ENCODE measurements at regions not wholly inside any gene's neighbourhood (a gene's known extent, or its start where the extent isn't known, plus 50 kb on each side); places are given as distances from the start of the nearest gene placed in this dataset.
A peak's percentile ranks its signal among the peaks of the same experiment; 100 is the strongest.

DNA sequence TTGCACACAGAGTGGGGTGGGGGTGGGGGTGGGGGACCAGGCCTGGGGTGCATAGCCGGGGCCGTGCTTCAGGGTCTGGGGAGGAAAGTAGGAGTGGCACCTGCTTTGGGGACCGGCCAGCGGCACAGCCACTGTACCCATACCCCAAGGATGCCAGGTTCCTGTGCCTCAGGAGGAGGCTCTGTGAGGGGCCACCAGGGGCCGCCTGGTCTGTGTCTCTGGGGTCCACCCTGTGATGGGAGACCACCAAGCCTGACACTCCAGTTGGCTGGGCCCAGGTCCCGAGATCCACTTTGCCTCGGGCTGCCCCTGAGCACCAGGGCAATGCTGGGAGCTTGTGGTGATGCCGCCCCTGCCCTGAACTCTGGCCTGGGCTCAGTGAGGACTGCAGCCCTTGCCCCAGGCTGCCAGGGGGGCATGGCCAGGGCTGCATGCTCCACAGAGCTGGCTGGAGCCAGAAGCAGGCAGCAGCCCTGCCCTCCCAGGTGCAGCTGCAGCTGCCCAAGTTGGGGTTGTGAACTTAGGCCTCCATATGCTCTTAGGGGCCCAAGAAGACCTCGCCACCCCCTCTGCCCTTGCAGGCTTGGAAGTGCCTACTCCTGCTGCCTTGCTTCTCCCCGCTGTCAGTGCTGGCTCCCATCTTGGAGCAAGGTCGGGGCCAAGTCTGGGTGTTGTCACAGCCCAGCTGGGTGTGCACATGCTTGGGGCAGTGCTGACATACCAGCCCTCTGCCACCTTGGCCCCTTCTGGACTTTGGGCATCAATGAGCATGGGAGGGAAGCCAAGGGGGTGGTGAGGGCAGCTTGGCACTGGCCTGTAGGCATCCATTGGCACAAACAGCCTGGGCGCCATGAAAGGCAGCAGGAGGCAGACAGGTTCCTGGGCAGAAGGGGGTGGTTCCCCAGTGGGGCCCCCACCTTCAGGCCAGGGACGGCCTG lies 123.3 kb upstream of the THY1 start:
- no peak for DNase-seq

DNA sequence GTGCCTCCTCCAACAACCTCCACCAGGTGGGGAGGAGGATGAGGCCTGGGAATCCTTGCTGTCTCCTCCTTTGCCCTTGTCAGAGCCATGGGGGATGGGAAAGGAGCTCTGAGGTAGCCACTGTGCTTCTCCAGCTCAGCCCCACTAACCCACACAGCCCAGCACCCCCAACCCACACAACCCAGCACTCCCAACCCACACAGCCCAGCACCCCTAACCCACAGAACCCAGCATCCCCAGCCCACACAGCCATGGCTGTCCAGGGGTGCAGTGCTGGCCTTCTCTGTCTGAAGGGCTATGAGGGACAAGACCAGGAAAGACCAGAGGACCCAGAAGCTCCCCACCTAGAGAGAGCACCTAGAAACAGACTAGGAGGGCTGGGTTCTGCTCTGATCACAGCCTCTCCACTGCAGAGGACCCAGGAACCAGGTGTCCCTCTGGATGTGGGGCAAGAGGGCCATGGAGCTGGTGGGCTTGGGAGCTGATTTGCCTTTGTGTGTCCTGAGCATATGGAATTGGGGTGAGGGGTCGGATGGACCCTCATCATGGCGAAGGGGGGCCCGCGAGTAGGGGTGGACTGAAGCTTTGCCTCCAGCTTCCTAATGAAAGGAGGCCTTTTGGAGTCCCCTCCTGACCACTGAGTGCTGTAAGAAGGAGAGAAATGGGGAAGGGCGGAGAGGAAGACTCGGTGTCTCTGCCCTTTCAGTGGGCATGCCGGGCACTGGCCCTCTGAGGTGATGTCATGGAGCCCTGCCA lies 117.6 kb upstream of the THY1 start:
- no peak for DNase-seq

DNA sequence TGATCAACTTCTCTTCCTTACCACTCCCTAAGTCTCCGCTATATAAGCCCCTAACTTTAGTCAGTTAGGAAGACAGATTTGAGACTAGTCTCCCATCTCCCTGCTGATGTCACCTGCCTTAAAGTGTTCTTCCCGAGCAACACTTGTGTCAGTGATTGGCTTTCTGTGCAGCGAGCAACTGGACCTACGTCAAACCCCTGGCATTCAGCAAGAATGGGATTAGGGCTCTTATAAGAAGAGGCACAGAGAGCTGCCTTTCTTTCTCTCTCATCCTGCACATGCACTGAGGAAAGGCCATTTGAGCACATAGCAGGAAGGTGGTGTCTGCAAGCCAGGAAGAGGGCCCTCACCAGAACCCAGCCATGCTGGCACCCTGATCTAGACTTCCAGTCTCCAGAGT lies 116.6 kb upstream of the THY1 start:
- DNase-seq, result no peak

DNA sequence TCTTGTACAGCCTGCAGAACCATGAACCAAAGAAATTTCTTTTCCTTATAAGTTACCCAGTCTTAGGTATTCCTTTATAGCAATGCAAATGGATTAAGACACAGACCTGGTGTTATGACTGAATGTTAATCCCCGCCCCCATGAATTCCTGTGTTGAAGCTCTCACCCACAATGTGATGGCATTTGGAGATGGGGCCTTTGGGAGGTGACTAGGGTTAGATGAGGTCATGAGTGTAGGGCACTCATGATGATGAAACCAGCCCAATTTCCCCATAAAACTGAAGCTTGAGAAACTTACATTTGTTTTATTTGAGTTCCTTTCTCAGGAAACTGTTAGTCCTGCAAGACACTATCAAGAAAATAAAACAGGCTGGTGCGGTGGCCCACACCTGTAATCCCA lies 115.8 kb upstream of the THY1 start:
- no peak for DNase-seq

DNA sequence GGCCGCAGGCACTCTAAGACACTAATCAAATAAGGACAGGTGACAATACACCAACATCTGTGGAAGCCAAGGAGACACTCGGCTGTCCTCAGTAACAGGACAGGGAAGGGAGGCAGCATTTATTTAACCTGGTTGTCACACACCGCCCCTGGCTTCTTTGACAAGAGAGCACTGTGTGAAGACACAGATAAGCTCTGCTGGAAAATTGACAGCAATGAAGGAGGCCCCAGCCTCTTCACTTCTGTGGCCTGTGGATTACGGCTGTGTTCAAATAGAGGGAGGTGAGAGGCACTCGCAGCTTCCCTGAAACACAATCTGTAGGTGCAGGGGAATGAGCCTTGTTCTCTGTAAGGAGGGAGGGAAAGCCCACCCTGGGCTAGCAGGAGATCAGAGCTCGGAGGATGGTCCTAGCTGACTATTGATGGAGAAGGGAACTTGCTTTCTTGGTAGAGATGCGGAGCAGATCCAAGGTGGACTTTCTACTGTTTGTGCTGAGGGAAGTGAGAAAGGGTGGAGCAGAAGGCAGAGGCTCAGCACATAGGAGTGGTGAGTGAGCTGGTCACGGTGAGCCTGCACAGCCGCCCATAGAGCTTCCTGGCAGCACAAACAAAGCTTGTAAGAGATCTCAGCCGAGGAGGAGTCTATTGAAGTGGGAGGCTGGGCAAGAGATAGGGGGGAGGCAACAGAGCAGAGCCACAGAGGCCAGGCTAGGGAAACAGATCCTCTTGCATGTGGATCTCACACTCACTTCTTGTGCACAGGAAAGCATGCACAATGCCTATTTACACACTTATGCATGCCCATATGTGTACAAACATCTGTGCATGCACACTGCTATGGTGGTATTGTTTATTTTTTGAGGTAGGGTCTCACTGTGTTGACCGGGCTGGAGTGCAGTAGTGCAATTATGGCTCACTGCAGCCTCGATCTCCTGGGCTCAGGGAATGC lies 114.6 kb upstream of the THY1 start:
- DNase-seq, result no peak

DNA sequence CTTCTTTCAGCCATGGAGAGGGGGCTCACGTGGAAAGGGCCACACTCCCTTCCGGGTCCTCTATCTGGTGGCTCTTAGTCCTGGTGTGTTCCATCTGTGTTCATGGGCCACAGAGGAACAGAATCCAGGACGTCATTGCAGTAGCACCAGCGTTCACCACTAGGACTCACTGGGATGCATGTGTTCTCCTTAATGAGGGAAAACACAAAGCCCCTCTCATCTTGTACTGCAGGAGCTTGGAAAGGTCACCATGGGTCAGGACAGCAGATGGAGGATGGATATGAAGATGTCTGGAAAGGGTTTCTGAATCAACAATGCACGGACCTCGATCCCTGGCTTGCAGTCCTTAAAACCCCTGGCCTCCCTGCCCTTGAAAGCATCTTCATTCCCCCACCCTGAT lies 113.8 kb upstream of the THY1 start:
- no peak for DNase-seq

DNA sequence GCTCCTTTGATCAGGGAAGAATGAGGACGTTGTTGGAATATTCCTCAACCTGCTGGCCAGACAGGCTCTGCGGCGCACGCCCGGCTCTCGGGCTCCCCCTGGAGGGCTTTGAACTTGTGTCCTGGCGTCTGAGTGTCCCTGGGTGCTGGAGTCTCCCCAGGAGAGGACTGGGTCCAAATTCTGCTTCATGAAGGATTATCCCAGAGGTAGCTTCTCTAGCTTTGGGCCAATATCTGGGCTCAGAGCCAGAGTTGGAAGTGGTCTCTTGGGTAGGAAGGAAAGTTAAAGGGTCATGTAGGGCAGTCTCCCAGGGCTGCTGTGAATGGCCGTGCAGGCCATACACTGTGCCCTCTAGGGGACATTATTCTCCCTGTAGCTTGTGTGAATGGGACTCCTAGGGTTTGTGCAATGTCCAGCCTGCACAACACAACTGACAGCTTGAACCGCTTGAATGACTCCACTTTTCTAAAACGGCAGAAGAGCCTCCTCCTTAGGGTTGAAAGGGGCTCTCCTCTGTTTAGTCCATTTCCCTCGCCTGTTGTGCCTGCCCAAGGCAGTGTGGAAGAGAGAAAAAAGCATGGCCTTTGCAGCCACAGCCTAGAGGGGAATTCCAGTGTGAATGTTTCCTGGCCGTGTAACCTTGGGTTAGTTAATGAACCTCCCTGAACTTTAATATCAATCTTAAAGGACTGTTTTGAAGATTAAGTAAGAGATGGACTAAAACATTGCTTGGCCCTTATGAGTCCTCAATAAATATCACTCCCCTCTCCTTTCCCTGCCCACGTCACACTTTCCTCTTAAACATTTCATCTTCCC lies 111.2 kb upstream of the THY1 start:
- peak; percentile 34 for DNase-seq

DNA sequence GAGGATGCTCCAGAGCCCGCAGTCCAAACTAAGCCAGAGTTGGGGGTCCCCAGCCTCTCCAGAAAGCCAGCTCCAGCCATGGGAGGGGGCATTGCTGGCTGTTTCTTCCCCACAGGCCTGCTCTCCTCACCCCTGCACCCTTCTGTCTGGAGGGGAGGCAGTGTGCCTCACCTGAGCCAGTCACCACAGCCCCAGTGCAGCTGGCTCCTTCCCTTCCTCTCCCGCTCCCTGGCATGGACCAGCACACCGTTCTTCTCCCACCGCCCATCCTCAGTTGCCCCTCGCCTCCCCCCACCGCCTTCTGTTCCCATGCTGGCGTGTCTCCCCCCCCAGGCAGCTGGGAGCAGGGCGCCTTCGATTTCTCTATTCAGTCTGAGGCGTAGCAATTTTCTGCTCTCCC lies 110.5 kb upstream of the THY1 start:
- no peak for DNase-seq

DNA sequence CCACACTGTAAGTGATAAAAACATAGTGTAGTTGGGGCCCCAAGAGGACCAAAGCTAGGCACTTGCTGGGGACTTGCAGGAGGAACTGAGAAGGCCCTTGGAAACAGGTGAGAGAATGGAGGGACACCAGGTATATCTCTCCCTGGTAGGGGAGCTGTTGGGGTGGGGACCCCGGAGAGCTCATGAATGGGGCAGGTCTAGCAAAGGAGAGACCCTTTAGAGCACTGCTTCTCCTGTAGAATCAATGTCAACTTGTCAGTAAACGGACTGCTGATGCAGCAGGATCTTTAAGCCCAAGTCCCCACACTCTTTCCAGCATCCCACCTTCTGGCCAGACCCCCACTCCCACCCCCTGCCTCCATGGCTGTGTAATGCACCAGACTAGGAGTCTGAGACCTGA lies 109.6 kb upstream of the THY1 start:
- no peak for DNase-seq

DNA sequence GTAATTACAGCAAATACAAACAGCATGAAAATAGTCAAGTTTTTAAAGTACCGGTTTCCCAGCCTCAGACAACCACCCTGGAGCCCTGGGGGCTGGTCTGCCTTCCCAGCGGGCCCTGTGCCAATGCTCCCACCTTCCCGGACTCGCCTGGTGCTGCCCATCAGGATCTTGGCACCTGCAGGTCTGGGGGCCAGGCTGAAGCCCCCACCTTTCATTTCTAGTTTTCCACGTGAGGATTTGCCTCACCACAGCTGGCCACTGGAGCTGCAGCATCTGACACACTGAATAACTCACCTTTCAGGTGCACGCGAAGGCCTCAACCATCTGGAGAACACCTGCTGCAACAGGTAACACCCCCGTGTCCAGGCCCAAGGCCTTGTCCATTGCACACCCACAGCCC lies 108.7 kb upstream of the THY1 start:
- no peak for DNase-seq

DNA sequence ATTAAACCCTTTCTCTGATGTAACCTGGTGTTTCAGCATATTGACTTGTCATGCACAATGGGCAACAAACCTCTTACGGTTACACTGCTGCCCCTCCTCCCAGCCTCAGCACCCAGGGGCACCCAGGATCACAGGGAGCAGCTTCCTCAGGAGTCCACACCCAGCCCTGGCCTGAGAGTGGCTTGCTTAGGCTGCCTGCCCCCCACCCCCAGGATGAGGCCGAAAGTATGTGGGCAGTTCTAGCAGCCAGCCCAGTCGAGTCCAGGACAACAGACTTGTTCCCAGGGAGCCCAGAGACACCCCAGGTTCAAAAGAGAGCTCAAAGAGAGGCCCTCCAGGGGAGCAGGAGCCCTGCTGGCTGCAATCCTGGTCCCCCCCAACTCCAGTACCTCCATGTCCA lies 108.1 kb upstream of the THY1 start:
- no peak for DNase-seq

DNA sequence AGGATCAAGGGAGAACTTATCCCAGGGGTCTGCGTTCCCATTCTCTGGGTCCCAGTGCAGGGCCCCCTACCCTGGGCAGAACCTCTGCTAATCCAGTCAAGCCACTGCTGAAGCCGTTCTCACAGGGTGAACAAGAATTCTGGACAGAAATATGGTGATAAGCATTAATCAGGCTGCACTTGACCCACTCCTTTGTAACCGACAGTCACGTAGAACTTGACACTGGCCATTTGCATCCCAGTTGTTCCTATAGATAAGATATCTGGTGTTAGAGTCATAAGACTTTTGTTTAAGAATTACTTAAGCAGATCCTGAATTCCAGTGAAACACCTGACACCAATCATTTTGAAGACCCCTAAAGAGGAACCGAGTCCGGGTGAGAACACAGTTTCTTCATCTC lies 107.5 kb upstream of the THY1 start:
- no peak for DNase-seq

DNA sequence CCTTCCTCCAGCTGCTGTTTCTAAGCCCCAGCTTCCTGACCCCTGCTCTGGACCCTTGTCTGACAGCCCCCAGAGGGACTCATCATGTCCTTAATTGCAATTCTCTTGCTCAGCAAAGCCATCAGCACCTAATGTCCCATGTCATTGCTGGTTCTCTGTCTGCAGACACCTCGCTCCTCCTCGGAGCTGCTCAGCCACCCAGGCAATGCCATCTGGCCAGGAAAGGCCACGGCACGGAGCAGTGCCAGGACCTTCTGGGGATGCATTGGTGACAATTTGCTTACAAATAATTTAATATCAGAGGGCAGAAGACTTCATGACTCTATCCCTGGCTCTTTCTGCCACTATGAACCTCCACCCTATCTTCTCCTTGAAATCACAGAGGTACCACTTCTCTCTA lies 107.0 kb upstream of the THY1 start:
- no peak for DNase-seq

DNA sequence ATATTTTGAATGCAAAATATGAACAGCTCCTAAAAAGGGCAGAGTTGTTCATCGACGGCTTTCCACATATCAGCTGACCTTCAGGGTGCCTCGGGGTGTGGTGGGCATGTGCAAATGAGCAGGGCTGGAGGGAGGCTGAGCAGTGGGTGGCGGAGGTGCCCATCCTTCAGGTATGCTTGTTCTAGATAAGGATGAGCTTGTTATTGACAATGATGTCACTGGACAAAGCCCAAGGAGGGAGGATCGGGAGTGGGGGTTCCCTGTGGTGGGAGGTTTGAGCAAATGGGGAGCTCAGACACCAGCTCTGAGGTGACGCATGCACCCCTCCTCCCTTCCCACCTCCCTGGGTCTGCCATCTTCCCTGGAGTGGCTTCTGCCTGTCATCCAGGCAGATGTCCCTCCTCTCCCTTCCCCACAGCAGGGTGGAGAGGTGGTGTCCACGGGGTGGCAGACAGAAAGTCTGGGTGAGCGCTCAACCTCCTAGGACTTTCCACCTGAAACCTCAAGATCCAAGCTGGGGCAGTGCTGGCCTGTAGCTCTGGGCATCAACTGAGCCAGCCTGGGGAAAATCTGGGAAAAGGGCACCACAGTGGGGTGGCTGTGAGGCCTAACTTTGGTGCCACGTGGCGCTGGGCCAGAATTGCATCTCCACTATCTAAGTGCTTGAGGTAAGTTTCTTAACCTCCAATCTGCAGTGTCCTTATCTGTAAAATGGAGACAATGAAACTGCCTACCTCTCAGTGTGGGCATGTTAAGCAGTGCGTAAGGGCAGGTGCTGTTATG lies 106.3 kb upstream of the THY1 start:
- no peak for DNase-seq

DNA sequence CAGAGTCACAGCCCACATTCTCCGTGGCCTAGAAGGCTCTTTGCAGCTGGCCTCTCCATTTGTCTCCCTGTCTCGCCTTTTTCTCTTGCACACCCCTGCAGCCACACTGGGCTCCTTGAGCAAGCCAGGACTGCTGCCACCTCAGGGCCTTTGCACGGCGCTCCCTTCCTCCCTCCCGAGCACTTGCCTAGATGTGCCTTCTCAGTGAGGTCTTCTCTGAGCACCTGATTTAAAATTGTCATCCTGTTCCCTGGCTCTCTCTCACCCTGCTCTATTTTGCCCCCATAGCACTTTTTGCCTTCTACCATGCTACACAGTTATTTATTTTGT lies 102.9 kb upstream of the THY1 start:
- no peak for DNase-seq

DNA sequence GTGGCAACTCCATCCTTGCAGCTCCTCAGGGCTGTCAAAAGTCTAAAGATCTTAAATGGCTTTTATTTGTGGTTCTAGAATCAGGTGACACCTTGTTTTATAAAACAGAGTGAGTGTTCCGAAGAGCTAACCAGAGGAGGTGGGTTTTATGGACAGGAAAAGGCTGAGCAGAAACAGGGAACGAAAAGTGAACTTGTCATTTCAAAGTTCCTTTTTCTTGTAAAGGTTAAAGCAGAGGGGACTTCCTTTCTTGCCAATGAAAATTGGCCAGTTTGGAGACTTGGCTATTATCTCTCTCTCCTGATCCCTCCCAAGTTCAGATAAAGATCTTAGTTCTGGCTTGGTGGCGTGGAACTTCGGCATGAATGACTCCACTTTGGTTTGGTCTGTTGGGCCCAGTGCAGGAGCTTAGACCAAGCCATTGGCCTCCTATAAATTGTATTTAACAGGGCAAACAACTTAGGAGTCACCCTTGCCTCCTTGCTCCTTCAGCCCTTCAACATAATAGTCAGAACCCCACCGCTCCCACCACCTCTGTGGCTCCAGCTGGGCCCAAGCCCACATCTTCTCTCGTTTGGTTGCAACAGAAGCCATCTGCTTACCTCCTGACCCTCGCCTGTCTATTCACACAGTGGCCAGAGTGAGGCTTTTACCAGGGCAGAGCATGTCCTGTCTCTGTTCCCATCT lies 102.4 kb upstream of the THY1 start:
- no peak for DNase-seq

DNA sequence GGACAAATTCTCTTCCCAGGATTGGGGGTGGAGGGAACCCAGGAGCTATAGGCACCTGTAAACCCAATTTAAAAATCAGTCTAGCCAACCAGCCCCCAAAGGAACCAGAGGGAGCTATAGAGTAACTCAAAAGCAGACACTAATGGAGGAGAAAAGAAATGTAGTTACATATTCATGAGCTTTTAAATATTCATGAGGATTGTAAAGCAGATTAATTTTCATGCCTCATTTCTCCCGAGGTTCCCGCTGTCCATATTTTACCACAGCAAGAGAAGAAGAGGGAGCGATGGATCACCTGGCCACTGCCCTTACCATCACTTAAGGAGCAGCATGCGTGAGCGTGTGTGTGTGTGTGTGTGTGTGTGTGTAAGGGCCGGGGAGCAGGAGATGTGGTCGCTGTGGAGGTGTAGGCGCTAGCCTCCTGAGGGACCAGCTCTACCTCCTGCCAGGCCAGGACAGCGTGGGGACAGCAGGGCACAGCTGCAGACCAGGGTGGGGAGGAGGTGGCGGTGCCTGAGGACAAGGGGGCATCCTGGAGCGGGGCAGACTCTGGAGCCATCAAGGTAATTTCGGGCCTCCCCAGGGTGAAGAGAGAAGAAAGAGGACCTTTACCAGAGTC lies 100.7 kb upstream of the THY1 start:
- DNase-seq, result no peak

DNA sequence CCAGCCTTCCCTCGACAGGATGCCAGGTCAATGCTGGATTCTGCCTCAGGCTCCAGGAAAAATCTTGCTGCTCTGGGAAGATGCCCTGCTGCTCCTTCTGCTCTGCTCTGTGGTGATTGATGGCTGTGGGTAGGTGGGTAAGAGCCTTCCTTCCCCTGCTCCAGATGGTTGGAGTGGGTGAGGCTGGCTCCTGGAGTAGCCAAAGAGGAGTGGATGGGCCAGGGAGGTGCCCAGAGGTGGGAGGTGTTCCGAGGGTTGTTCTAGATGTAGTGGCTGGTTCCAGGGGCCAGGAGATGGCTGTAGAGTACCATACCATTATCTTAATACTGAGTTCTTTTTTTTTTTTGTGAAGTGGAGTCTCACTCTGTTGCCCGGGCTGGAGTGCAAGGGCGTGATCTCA lies 99.6 kb upstream of the THY1 start:
- no peak for DNase-seq

DNA sequence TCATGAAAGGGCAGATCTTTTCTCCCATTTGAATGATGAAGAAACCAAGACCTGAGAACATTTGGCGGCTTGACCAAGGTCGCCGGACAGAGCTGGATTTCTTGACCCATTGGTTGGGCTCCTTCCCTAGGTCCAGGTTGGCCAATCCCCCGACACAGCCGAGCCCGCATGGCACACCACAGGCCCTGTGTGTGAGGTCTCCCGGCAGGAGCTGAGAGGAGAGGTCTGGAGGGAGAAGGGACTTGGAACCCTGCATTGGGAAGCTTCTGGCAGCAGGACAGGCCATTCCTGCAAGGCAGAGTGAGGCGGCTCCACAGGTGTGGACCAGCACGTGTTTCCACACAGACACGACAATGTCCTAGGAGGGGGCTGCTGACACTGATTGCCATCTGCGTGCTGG lies 98.6 kb upstream of the THY1 start:
- DNase-seq, result no peak

DNA sequence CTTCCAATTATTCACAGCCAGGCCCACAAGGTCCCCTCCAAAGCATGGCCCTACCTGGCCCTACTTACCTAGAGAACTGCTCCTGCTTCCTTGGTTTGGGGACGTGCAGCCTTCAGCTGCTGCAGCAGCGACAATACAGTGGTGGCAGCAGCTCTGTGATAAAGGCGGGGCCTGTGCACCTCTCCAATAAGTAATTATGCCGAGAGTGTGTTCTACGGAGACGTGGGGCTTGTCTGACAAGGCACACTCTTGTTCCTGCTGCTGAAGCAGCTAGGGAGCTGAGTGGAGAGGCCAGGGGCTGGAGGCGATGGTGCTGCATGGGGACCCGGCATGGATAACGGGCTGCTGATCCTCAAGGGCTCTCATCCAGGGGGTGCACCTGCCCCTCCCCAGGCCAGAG lies 98.0 kb upstream of the THY1 start:
- no peak for DNase-seq

DNA sequence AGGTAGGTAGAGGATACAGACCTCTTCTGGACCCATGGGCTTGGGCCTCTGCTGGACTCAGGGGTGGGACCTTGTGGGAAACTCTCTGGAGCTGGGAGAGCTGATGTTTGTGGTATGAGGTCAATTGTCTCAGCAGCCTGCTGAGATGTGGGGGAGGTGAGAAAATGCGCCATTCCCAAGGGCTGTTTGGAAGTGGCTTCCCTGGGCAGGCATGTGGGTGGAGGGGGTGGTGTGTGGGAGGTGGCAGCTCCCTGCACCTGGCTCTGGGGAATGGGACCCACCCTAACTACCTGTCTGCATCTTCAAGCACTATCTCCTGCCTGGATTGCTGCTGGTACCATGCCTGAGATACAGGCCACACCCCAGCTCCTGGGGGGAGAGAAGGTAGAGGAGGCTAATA lies 97.4 kb upstream of the THY1 start:
- no peak for DNase-seq
